PC-3 (cell line): ENCODE measurements at regions not wholly inside any gene's neighbourhood (a gene's known extent, or its start where the extent isn't known, plus 50 kb on each side); places are given as distances from the start of the nearest gene placed in this dataset.
A peak's percentile ranks its signal among the peaks of the same experiment; 100 is the strongest.

Source experiments
- ATAC-seq: fragments of 200-7000 bp; cut with Tn5 transposase; 2 replicates; pipeline ENCODE4 v1.9.1; 2020; ENCODE audit warnings: mild to moderate bottlenecking, moderate library complexity
- BruUV-seq: library from RNA; stranded (reverse); fragments of 400-500 nt; replicated peaks from 2 replicates; lab custom pipeline; 2021; lab: Mats Ljungman, UMichigan
- CTCF ChIA-PET: fragments of 300-600 bp; sonication (Branson Sonifier 250); formaldehyde crosslinking; loops from one replicate; lab custom pipeline; 2022; ENCODE audit warnings: antibody characterized with exemption; lab: Charles Lee
- POLR2A ChIA-PET: fragments of 300-600 bp; sonication (Branson Sonifier 250); formaldehyde crosslinking; loops from one replicate; lab custom pipeline; 2022; ENCODE audit warnings: antibody characterized with exemption; ENCODE audit not compliant: unreplicated experiment; lab: Charles Lee
- DNase-seq: peaks from one replicate; pipeline ENCODE4 v3.0.0-alpha.2; 2015
- H2AFZ ChIP-seq: fragments of 300-600 bp; sonication (generic); 2 replicates; pipeline ENCODE4 v1.6.0; 2016; ENCODE audit warnings: antibody characterized with exemption, low read length
- H3F3A ChIP-seq: fragments of 300-600 bp; sonication (generic); one replicate; pipeline ENCODE4 v1.6.0; 2017; ENCODE audit warnings: antibody characterized with exemption, low read length, control low read depth, mild to moderate bottlenecking; ENCODE audit not compliant: unreplicated experiment
- H3K27ac ChIP-seq: fragments of 300-600 bp; sonication (generic); 2 replicates; pipeline ENCODE4 v1.5.1; 2016; ENCODE audit warnings: mild to moderate bottlenecking, low read length
- H3K27me3 ChIP-seq: fragments of 300-600 bp; sonication (generic); 2 replicates; pipeline ENCODE4 v1.6.1; 2016; ENCODE audit warnings: low read length, mixed read lengths
- H3K36me3 ChIP-seq: fragments of 300-600 bp; sonication (generic); 2 replicates; pipeline ENCODE4 v1.6.1; 2016; ENCODE audit warnings: low read depth, mixed run types, low read length, mixed read lengths
- H3K4me1 ChIP-seq: fragments of 300-600 bp; sonication (generic); 2 replicates; pipeline ENCODE4 v1.5.1; 2016; ENCODE audit warnings: low read length; ENCODE audit not compliant: insufficient read depth
- H3K4me2 ChIP-seq: fragments of 300-600 bp; sonication (generic); 2 replicates; pipeline ENCODE4 v1.6.0; 2016; ENCODE audit warnings: low read length
- H3K4me3 ChIP-seq: fragments of 300-600 bp; sonication (generic); 2 replicates; pipeline ENCODE4 v1.5.1; 2016; ENCODE audit warnings: mild to moderate bottlenecking, low read length, mixed read lengths
- H3K79me2 ChIP-seq: fragments of 300-600 bp; sonication (generic); 2 replicates; pipeline ENCODE4 v1.6.1; 2017; ENCODE audit warnings: low read length, mixed read lengths
- H3K9ac ChIP-seq: fragments of 300-600 bp; sonication (generic); 2 replicates; pipeline ENCODE4 v1.6.0; 2016; ENCODE audit warnings: mild to moderate bottlenecking, low read length
- H3K9me2 ChIP-seq: fragments of 300-600 bp; sonication (generic); replicated peaks from 2 replicates; pipeline ENCODE4 v1.6.1; 2016; ENCODE audit warnings: mixed run types, low read length, mixed read lengths
- H3K9me3 ChIP-seq: fragments of 300-600 bp; sonication (generic); 2 replicates; pipeline ENCODE4 v1.6.1; 2016; ENCODE audit warnings: low read length, mixed read lengths
- H4K20me1 ChIP-seq: fragments of 300-600 bp; sonication (generic); 2 replicates; pipeline ENCODE4 v1.6.1; 2016; ENCODE audit warnings: low read length, mixed read lengths
- EZH2 ChIP-seq: fragments of 300-600 bp; sonication (generic); IDR thresholded peaks from one replicate; pipeline ENCODE4 v1.6.1; 2017; ENCODE audit warnings: antibody characterized with exemption, mild to moderate bottlenecking, low read length; ENCODE audit not compliant: unreplicated experiment
- EZH2phosphoT487 ChIP-seq: fragments of 300-600 bp; sonication (generic); IDR thresholded peaks from 2 replicates; pipeline ENCODE4 v1.6.1; 2018; ENCODE audit warnings: mild to moderate bottlenecking, antibody characterized with exemption, low read length, borderline replicate concordance
- intact Hi-C: fragments of 100-400 bp; cut with micrococcal nuclease; formaldehyde crosslinking; loops from 2 replicates; pipeline ENCODE4 v1.9.0; 2023
- TF ChIP-seq, protein P1 (sequence below): fragments of 300-600 bp; sonication (generic); conservative IDR thresholded peaks from 2 replicates; pipeline ENCODE4 v1.5.1; 2017; ENCODE audit warnings: antibody characterized with exemption, low read depth, mild to moderate bottlenecking, low read length

DNA sequence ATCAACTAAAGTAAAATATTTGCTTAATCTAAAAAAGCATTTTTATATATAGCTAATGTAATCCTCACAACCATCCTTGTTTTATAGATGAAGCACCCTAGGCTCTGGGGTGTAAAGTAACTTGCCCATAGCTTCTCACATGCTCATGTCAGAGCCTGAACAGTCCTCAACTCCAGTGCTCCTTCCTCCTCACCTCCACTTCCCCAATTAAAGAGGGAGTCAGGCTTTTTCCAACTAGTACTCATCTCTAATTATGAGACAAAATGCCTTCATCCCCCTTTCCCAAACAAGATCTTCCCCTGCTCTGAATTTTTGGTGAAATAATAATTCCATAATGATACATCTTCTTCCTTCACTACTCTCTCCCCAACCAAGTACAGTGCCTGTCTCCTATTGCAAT, 290.8 kb upstream of the PRDM1 start:
- intact Hi-C loops: no loop called here
- Histone ChIP-seq H2AFZ (0 out of 2 replicates have a peak overlapping the region, but pooled peaks have one; percentile 1), H3K27me3 (no peaks in the 10 kb centered on the region), H3K9me2 (no peaks in the 10 kb centered on the region), H3K27ac (peak overlapping the region; percentile 71), H3K4me1 (peaks cover 37% of the 10 kb centered on the region), H3K9ac (no peak overlapping the region; the same call in 1 of the 2 replicates), H3K79me2 (no peaks in the 10 kb centered on the region), H3F3A (no peaks in the 10 kb centered on the region), H3K4me3 (no peak overlapping the region), H3K36me3 (no peaks in the 10 kb centered on the region), H3K9me3 (no peaks in the 10 kb centered on the region), H4K20me1 (no peaks in the 10 kb centered on the region), H3K4me2 (no peak overlapping the region)
- TF ChIP-seq EZH2 (no peak), EZH2phosphoT487 (no peak)
- TF ChIP-seq, protein P1, sequence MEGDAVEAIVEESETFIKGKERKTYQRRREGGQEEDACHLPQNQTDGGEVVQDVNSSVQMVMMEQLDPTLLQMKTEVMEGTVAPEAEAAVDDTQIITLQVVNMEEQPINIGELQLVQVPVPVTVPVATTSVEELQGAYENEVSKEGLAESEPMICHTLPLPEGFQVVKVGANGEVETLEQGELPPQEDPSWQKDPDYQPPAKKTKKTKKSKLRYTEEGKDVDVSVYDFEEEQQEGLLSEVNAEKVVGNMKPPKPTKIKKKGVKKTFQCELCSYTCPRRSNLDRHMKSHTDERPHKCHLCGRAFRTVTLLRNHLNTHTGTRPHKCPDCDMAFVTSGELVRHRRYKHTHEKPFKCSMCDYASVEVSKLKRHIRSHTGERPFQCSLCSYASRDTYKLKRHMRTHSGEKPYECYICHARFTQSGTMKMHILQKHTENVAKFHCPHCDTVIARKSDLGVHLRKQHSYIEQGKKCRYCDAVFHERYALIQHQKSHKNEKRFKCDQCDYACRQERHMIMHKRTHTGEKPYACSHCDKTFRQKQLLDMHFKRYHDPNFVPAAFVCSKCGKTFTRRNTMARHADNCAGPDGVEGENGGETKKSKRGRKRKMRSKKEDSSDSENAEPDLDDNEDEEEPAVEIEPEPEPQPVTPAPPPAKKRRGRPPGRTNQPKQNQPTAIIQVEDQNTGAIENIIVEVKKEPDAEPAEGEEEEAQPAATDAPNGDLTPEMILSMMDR: no peak
- ChIA-PET CTCF (no interaction called here), POLR2A (interaction anchor here (0.6 to 0.7 kb wide), 2 partner anchors 36 to 173 kb away, joined by 3 to 4 read pairs; no protein-coding TSS in a partner anchor)
- DNase-seq (no peak), ATAC-seq (no peak)
- no TSS peak for BruUV-seq

DNA sequence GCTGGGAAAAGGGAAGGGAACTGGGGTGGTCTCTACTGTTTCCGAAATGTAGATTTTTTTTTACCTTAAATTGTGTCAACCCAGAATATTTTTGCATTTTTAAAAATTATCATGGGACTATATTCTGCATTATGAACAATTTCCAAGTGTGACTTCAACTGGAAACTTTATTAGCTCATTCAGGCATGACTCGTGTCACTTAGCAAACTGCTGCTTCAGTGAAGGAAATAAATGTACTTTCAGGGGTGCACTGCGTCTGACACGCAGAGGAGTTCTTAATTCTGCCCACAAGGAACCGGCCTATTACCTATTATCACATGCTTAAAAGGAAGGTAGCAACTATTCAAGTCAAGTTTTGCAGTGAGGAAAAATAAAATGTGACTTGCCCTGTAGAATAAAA, 291.3 kb upstream of the PRDM1 start:
- Histone ChIP-seq H2AFZ (no peak overlapping the region), H3K9ac (no peak overlapping the region), H3K4me3 (no peak overlapping the region), H3K9me3 (no peaks in the 10 kb centered on the region), H3F3A (no peaks in the 10 kb centered on the region), H3K36me3 (no peaks in the 10 kb centered on the region), H4K20me1 (no peaks in the 10 kb centered on the region), H3K4me2 (no peak overlapping the region), H3K27me3 (no peaks in the 10 kb centered on the region), H3K4me1 (peaks cover 37% of the 10 kb centered on the region), H3K9me2 (no peaks in the 10 kb centered on the region), H3K79me2 (no peaks in the 10 kb centered on the region), H3K27ac (peak overlapping the region; percentile 47)
- ChIA-PET POLR2A (interaction anchor here (0.7 kb wide), 1 partner anchor 35 kb away, joined by 4 read pairs; no protein-coding TSS in a partner anchor), CTCF (no interaction called here)
- ATAC-seq (no peak), DNase-seq (peak; percentile 13)
- TF ChIP-seq EZH2phosphoT487 (no peak), EZH2 (no peak)
- TF ChIP-seq, protein P1: no peak
- intact Hi-C loops: no loop called here
- no TSS peak for BruUV-seq

DNA sequence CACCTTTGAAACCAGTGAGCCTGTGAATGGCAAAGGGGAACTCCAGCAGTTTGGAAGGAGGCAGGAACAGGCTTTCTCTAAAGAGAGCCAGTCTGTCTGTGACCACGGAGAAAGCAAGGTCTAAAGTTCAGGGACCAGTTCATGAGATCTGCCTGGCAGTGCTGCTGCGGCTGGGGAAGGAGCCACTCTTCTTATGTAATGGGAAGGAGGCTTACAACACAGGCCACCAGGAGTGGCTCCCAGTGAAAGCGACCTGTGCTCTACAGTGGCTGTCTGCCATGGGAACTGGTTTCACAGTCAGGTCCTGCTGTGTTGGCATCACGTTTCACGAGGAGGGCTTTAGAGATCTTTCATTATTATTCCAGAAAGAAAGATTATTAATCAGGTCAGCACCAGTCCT, 291.9 kb upstream of the PRDM1 start:
- Histone ChIP-seq H3K27ac (peak overlapping the region; percentile 47), H3K4me2 (no peak overlapping the region), H3K4me3 (no peak overlapping the region), H3F3A (no peaks in the 10 kb centered on the region), H4K20me1 (no peaks in the 10 kb centered on the region), H3K9me3 (no peaks in the 10 kb centered on the region), H3K79me2 (no peaks in the 10 kb centered on the region), H3K9me2 (no peaks in the 10 kb centered on the region), H3K36me3 (no peaks in the 10 kb centered on the region), H3K9ac (no peak overlapping the region), H3K4me1 (peaks cover 37% of the 10 kb centered on the region), H2AFZ (no peak overlapping the region), H3K27me3 (no peaks in the 10 kb centered on the region)
- POLR2A ChIA-PET: no interaction called here
- ATAC-seq (peak; percentile 36; the same call in 1 of the 2 replicates), DNase-seq (peak; percentile 42)
- intact Hi-C loops: no loop called here
- no TSS peak for BruUV-seq
- TF ChIP-seq EZH2 (no peak), EZH2phosphoT487 (no peak)
- TF ChIP-seq, protein P1: no peak
- CTCF ChIA-PET: interaction anchor here (0.5 kb wide), 1 partner anchor 244 kb away, joined by 4 read pairs; no protein-coding TSS in a partner anchor
